Mesothelial cell of epicardium (in vitro differentiated cells): ENCODE measurements at regions not wholly inside any gene's neighbourhood (a gene's known extent, or its start where the extent isn't known, plus 50 kb on each side); places are given as distances from the start of the nearest gene placed in this dataset.

Experiments
- DNase-seq, 2 experiments: peaks; one replicate each; pipeline ENCODE4 v3.0.0; 2021; ENCODE audit warnings: low spot score in 2 of 2; ENCODE audit not compliant: unreplicated experiment in 2 of 2
- H3K27ac Mint-ChIP-seq: 2 replicates; pipeline ENCODE4 v1.8.0; 2021; ENCODE audit warnings: mixed read lengths
- H3K27me3 Mint-ChIP-seq: 2 replicates; pipeline ENCODE4 v1.8.0; 2021; ENCODE audit warnings: low read depth, mixed read lengths
- H3K36me3 Mint-ChIP-seq: 2 replicates; pipeline ENCODE4 v1.8.0; 2021; ENCODE audit warnings: mixed read lengths
- H3K4me1 Mint-ChIP-seq: 2 replicates; pipeline ENCODE4 v1.8.0; 2021; ENCODE audit warnings: mixed read lengths
- H3K4me3 Mint-ChIP-seq: 2 replicates; pipeline ENCODE4 v1.8.0; 2021; ENCODE audit warnings: mild to moderate bottlenecking, moderate library complexity, mixed read lengths
- H3K9me3 Mint-ChIP-seq: 2 replicates; pipeline ENCODE4 v1.8.0; 2021; ENCODE audit warnings: mixed read lengths
- CTCF ChIP-seq: fragments of 200-600 bp; sonication (generic); IDR thresholded peaks from one replicate; pipeline ENCODE4 v1.5.0; 2021; ENCODE audit warnings: antibody characterized with exemption; ENCODE audit not compliant: unreplicated experiment

GRCh38 chr2:898319-898718 is 52.3 kb upstream of the SNTG2 start:
- no peak for DNase-seq
- no peak overlapping the region for H3K4me3 Mint-ChIP-seq
- TF ChIP-seq CTCF: no peak
- no peak overlapping the region for H3K27ac Mint-ChIP-seq
- H3K9me3 Mint-ChIP-seq: peaks cover 34% of the 10 kb centered on the region
- peaks cover 5% of the 10 kb centered on the region for H3K4me1 Mint-ChIP-seq
- H3K27me3 Mint-ChIP-seq: peaks cover 4% of the 10 kb centered on the region
- H3K36me3 Mint-ChIP-seq: no peaks in the 10 kb centered on the region

DNA sequence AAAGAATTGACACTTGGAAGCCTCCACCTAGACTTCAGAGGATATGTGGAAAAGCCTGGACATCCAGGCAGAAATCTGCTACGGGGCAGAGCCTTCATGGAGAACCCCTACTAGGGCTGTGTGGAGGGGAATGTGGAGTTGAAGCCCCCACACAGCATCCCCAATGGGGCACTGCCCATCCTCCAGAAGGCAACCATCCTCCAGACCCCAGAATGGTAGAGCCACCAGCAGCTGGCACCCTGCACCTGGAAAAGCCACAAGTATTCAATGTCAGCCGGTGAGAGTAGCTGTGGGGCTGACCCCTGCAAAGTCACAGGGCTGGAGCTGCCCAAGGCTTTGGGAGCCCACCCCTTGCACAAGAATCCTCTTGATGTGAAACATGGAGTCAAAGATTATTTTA is 53.6 kb upstream of the SNTG2 start:
- Mint-ChIP-seq H3K4me3 (no peak overlapping the region), H3K4me1 (peaks cover 9% of the 10 kb centered on the region), H3K27ac (no peak overlapping the region), H3K9me3 (peaks cover 27% of the 10 kb centered on the region), H3K27me3 (peaks cover 1% of the 10 kb centered on the region), H3K36me3 (no peaks in the 10 kb centered on the region)
- no peak for TF ChIP-seq CTCF
- DNase-seq: no peak

GRCh38 chr2:893311-893710 is 57.3 kb upstream of the SNTG2 start:
- peaks cover 22% of the 10 kb centered on the region for H3K9me3 Mint-ChIP-seq
- no peak for DNase-seq
- H3K27me3 Mint-ChIP-seq: peaks cover 9% of the 10 kb centered on the region
- no peak overlapping the region for H3K4me3 Mint-ChIP-seq
- no peaks in the 10 kb centered on the region for H3K36me3 Mint-ChIP-seq
- H3K4me1 Mint-ChIP-seq: peaks cover 9% of the 10 kb centered on the region
- TF ChIP-seq CTCF: no peak
- no peak overlapping the region for H3K27ac Mint-ChIP-seq

GRCh38 chr2:892892-893291 is 57.8 kb upstream of the SNTG2 start:
- DNase-seq: no peak
- Mint-ChIP-seq H3K36me3 (no peaks in the 10 kb centered on the region), H3K27ac (no peak overlapping the region), H3K4me3 (no peak overlapping the region), H3K4me1 (peaks cover 9% of the 10 kb centered on the region), H3K27me3 (peaks cover 9% of the 10 kb centered on the region), H3K9me3 (peaks cover 22% of the 10 kb centered on the region)
- TF ChIP-seq CTCF: no peak

- no peak for TF ChIP-seq CTCF
- peaks cover 22% of the 10 kb centered on the region for H3K9me3 Mint-ChIP-seq
- H3K36me3 Mint-ChIP-seq: no peaks in the 10 kb centered on the region
- no peak overlapping the region for H3K4me3 Mint-ChIP-seq
- H3K27me3 Mint-ChIP-seq: peaks cover 14% of the 10 kb centered on the region
- H3K27ac Mint-ChIP-seq: no peak overlapping the region
- DNase-seq: no peak
- peaks cover 9% of the 10 kb centered on the region for H3K4me1 Mint-ChIP-seq
These were observed 58.2 kb upstream of the SNTG2 start for GRCh38 chr2:892401-892800.

GRCh38 chr2:891734-892133 is 58.9 kb upstream of the SNTG2 start:
- H3K9me3 Mint-ChIP-seq: peaks cover 17% of the 10 kb centered on the region
- peaks cover 17% of the 10 kb centered on the region for H3K27me3 Mint-ChIP-seq
- H3K27ac Mint-ChIP-seq: no peak overlapping the region
- DNase-seq: no peak
- H3K36me3 Mint-ChIP-seq: no peaks in the 10 kb centered on the region
- no peak overlapping the region for H3K4me3 Mint-ChIP-seq
- TF ChIP-seq CTCF: no peak
- H3K4me1 Mint-ChIP-seq: peaks cover 9% of the 10 kb centered on the region
